HG03103 (cell line): ENCODE measurements at regions not wholly inside any gene's neighbourhood (a gene's known extent, or its start where the extent isn't known, plus 50 kb on each side); places are given as distances from the start of the nearest gene placed in this dataset.
A peak's percentile ranks its signal among the peaks of the same experiment; 100 is the strongest.

Source experiments
- ATAC-seq: cut with Tn5 transposase; IDR thresholded peaks from one replicate; pipeline ENCODE4 v1.9.1; 2021; ENCODE audit warnings: low read depth; ENCODE audit not compliant: unreplicated experiment

- ATAC-seq, result no peak
Measured at GRCh38 chr3:193844472-193844871, 251.5 kb downstream of the OPA1 start.

GRCh38 chr3:193845144-193845543 is 252.1 kb downstream of the OPA1 start:
- ATAC-seq, result no peak

GRCh38 chr3:193846569-193846968 is 253.6 kb downstream of the OPA1 start:
- no peak for ATAC-seq

- no peak for ATAC-seq
Measured at GRCh38 chr3:193847402-193847801, 254.4 kb downstream of the OPA1 start.

GRCh38 chr3:193848547-193848946 is 255.5 kb downstream of the OPA1 start:
- ATAC-seq, result no peak

GRCh38 chr3:193850084-193850619 is 257.1 kb downstream of the OPA1 start:
- ATAC-seq, result no peak

- no peak for ATAC-seq
Measured at GRCh38 chr3:193851428-193851847, 258.4 kb downstream of the OPA1 start.

GRCh38 chr3:193851941-193852674 is 259.1 kb downstream of the OPA1 start:
- ATAC-seq, result no peak

- ATAC-seq, result no peak
Measured at GRCh38 chr3:193852901-193853300, 259.9 kb downstream of the OPA1 start.

- no peak for ATAC-seq
Measured at GRCh38 chr3:193853511-193854219, 260.7 kb downstream of the OPA1 start.

- ATAC-seq, result no peak
Measured at GRCh38 chr3:193857996-193858395, 265.0 kb downstream of the OPA1 start.

- ATAC-seq, result no peak
Measured at GRCh38 chr3:193859195-193859594, 266.2 kb downstream of the OPA1 start.

GRCh38 chr3:193861012-193861411 is 268.0 kb downstream of the OPA1 start:
- no peak for ATAC-seq

GRCh38 chr3:193862843-193863242 is 269.8 kb downstream of the OPA1 start:
- no peak for ATAC-seq

- no peak for ATAC-seq
Measured at GRCh38 chr3:193863657-193864357, 270.8 kb downstream of the OPA1 start.

- ATAC-seq, result peak; percentile 88
Measured at GRCh38 chr3:193865339-193865738, 270.6 kb upstream of the HES1 start.

GRCh38 chr3:193865896-193866480 is 270.0 kb upstream of the HES1 start:
- no peak for ATAC-seq

- no peak for ATAC-seq
Measured at GRCh38 chr3:193868590-193868989, 267.4 kb upstream of the HES1 start.

- ATAC-seq, result no peak
Measured at GRCh38 chr3:193869221-193870201, 266.4 kb upstream of the HES1 start.
